Loucy (cell line): ENCODE measurements at regions not wholly inside any gene's neighbourhood (a gene's known extent, or its start where the extent isn't known, plus 50 kb on each side); places are given as distances from the start of the nearest gene placed in this dataset.

Experiments
- EZH2phosphoT487 ChIP-seq: fragments of 200-600 bp; IDR thresholded peaks from 2 replicates; pipeline ENCODE4 v1.6.1; 2018; ENCODE audit warnings: antibody characterized with exemption, mild to moderate bottlenecking, moderate library complexity, borderline replicate concordance
- TF ChIP-seq, protein P1 (sequence below): fragments of 200-600 bp; sonication (generic); conservative IDR thresholded peaks from 2 replicates; pipeline ENCODE4 v1.5.1; 2014; ENCODE audit warnings: mild to moderate bottlenecking, antibody characterized with exemption, low read length

- TF ChIP-seq, protein P1, sequence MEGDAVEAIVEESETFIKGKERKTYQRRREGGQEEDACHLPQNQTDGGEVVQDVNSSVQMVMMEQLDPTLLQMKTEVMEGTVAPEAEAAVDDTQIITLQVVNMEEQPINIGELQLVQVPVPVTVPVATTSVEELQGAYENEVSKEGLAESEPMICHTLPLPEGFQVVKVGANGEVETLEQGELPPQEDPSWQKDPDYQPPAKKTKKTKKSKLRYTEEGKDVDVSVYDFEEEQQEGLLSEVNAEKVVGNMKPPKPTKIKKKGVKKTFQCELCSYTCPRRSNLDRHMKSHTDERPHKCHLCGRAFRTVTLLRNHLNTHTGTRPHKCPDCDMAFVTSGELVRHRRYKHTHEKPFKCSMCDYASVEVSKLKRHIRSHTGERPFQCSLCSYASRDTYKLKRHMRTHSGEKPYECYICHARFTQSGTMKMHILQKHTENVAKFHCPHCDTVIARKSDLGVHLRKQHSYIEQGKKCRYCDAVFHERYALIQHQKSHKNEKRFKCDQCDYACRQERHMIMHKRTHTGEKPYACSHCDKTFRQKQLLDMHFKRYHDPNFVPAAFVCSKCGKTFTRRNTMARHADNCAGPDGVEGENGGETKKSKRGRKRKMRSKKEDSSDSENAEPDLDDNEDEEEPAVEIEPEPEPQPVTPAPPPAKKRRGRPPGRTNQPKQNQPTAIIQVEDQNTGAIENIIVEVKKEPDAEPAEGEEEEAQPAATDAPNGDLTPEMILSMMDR: no peak
- no peak for TF ChIP-seq EZH2phosphoT487
Measured at GRCh38 chr12:126469211-126469610, 1404.0 kb downstream of the AACS start.
